Peyer's patch (tissue), 4 donors: ENCODE measurements at regions not wholly inside any gene's neighbourhood (a gene's known extent, or its start where the extent isn't known, plus 50 kb on each side); places are given as distances from the start of the nearest gene placed in this dataset.

Experiments used
- CTCF ChIP-seq, 6 experiments: fragments of 450-650 bp in 4 of 6; fragments of 200-600 bp in 2 of 6; sonication (generic) in 1 of 6; IDR thresholded peaks; one replicate each; pipeline ENCODE4 v1.5.1; 2017 to 2019; ENCODE audit warnings: antibody characterized with exemption in 6 of 6, mild to moderate bottlenecking in 3 of 6, moderate library complexity in 1 of 6
- POLR2A ChIP-seq, 2 donors: fragments of 450-650 bp; IDR thresholded peaks; one replicate each; pipeline ENCODE4 v1.5.1; 2017; ENCODE audit warnings: antibody characterized with exemption in 2 of 2, mild to moderate bottlenecking in 2 of 2, moderate library complexity in 2 of 2

GRCh38 chr15:91465696-91466095, 365.6 kb downstream of the SV2B start:
- no peak for TF ChIP-seq POLR2A (IDR thresholded peaks at IDR 0.05)
- TF ChIP-seq CTCF (IDR thresholded peaks at IDR 0.05), result no peak
